ENCODE measurements at regions not wholly inside any gene's neighbourhood (a gene's known extent, or its start where the extent isn't known, plus 50 kb on each side); places are given as distances from the start of the nearest gene placed in this dataset.
"Not testable (repeated sequence)": the region's sequence is repeated elsewhere in the genome, so short reads cannot be mapped to it uniquely, and the experiment has no call there.

- Histone ChIP-seq H3K36me3 (no peaks in the 10 kb centered on the region), H3K9me3 (no peaks in the 10 kb centered on the region), H3K4me3 (no peak overlapping the region), H3K27me3 (peaks cover 0 to 30% (median 0%) of the 10 kb centered on the region in 4 donors), H3K4me1 (peaks cover 0 to 11% (median 3%) of the 10 kb centered on the region in 3 donors), H3K27ac (no peak overlapping the region)
- TF ChIP-seq POLR2A (IDR thresholded peaks at IDR 0.05), result no peak
- TF ChIP-seq, protein P1, sequence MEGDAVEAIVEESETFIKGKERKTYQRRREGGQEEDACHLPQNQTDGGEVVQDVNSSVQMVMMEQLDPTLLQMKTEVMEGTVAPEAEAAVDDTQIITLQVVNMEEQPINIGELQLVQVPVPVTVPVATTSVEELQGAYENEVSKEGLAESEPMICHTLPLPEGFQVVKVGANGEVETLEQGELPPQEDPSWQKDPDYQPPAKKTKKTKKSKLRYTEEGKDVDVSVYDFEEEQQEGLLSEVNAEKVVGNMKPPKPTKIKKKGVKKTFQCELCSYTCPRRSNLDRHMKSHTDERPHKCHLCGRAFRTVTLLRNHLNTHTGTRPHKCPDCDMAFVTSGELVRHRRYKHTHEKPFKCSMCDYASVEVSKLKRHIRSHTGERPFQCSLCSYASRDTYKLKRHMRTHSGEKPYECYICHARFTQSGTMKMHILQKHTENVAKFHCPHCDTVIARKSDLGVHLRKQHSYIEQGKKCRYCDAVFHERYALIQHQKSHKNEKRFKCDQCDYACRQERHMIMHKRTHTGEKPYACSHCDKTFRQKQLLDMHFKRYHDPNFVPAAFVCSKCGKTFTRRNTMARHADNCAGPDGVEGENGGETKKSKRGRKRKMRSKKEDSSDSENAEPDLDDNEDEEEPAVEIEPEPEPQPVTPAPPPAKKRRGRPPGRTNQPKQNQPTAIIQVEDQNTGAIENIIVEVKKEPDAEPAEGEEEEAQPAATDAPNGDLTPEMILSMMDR (IDR thresholded peaks at IDR 0.05), result no peak
- DNase-seq, result no peak
- 93% methylated on average over 3 to 4 of the region's 4 CpGs for WGBS, 2 donors
- intact Hi-C loops (cut with DNase I), result no loop called here
Observed at GRCh38 chr6:27776504-27776903, 135.7 kb downstream of the OR2B2 start.

DNA sequence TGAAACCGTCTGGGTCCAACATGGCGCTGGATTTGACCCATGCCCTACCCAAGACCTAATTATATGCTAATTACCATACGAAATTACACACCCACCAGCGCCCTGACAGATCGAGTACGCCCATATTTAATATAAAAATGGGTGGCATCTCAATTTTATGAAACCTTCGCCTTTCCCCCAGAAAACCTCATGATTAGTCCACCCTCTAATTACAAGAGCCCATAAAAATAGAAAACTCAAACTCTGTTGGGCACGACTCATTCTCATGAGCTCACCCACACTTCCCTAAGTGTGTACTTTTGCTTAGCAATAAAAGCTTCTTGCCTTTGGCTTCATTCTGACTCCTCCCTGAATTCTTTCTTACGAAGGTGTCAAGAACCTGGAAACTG, 136.4 kb downstream of the OR2B2 start:
- Histone ChIP-seq H3K4me1 (peaks cover 0 to 11% (median 3%) of the 10 kb centered on the region in 3 donors), H3K27me3 (peaks cover 0 to 37% (median 0%) of the 10 kb centered on the region in 4 donors), H3K9me3 (no peaks in the 10 kb centered on the region), H3K27ac (no peak overlapping the region), H3K36me3 (no peaks in the 10 kb centered on the region), H3K4me3 (no peak overlapping the region)
- no peak for DNase-seq
- WGBS, 2 donors, result 80 to 90% methylated on average over 8 to 9 of the region's 9 CpGs
- intact Hi-C loops (cut with DNase I), result no loop called here
- TF ChIP-seq POLR2A (IDR thresholded peaks at IDR 0.05), result no peak
- TF ChIP-seq, protein P1 (IDR thresholded peaks at IDR 0.05), result no peak

DNA sequence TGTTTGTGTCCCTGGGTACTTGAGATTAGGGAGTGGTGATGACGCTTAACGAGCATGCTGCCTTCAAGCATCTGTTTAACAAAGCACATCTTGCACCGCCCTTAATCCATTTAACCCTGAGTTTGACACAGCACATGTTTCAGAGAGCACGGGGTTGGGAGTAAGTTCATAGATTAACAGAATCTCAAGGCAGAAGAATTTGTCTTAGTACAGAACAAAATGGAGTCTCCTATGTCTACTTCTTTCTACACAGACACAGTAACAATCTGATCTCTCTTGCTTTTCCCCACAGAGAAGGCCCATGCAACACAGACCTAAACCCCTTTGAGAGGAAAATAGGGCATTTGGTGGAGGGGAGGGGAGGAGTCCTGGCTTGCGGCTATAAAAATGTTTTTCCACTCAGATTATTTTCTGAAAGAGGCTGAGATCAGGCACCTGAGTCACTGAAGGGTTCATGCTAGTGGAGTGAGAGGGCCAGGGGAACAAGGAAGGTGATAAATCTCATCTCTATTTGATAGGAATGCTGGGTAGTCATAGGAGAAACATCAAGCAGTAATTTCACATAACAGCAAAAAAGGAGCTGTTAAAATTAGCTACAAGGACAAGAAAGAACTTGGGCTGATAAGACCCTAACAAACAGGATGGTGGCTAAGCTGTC, 136.9 kb downstream of the OR2B2 start:
- H3K4me3 ChIP-seq; H3K27ac ChIP-seq; DNase-seq; intact Hi-C loops (cut with DNase I); H3K36me3 ChIP-seq; H3K9me3 ChIP-seq: not testable (repeated sequence)
- WGBS, 2 donors, result 70 to 91% methylated on average over 4 to 5 of the region's 5 CpGs
- peaks cover 0 to 41% (median 0%) of the 10 kb centered on the region in 4 donors for H3K27me3 ChIP-seq
- H3K4me1 ChIP-seq, result peaks cover 0 to 11% (median 3%) of the 10 kb centered on the region in 3 donors

GRCh38 chr6:27774264-27774600, 138.0 kb downstream of the OR2B2 start:
- H3K36me3 ChIP-seq; H3K9me3 ChIP-seq; H3K27ac ChIP-seq; DNase-seq; H3K4me3 ChIP-seq; intact Hi-C loops (cut with DNase I): not testable (repeated sequence)
- Histone ChIP-seq H3K4me1 (peaks cover 0 to 11% (median 3%) of the 10 kb centered on the region in 3 donors), H3K27me3 (peaks cover 0 to 51% (median 0%) of the 10 kb centered on the region in 4 donors)
- WGBS, 2 donors, result 83 to 88% methylated on average over 8 of the region's 8 CpGs

- WGBS, 2 donors, result 68 to 81% methylated on average over 7 to 10 of the region's 10 CpGs
- intact Hi-C loops (cut with DNase I); H3K36me3 ChIP-seq; H3K27ac ChIP-seq; H3K9me3 ChIP-seq; H3K4me3 ChIP-seq; DNase-seq: not testable (repeated sequence)
- peaks cover 0 to 57% (median 0%) of the 10 kb centered on the region in 4 donors for H3K27me3 ChIP-seq
- H3K4me1 ChIP-seq, result peaks cover 0 to 11% (median 3%) of the 10 kb centered on the region in 3 donors
Observed at GRCh38 chr6:27773542-27774263, 138.5 kb downstream of the OR2B2 start.

GRCh38 chr6:27772261-27773001, 139.8 kb downstream of the OR2B2 start:
- WGBS, 2 donors, result 11 to 33% methylated on average over 12 to 32 of the region's 33 CpGs
- Histone ChIP-seq H3K36me3 (no peaks in the 10 kb centered on the region), H3K27ac (no peak overlapping the region), H3K4me1 (peaks cover 0 to 11% (median 3%) of the 10 kb centered on the region in 3 donors), H3K27me3 (peaks cover 0 to 66% (median 0%) of the 10 kb centered on the region in 4 donors), H3K4me3 (peak overlapping the region in 3 of 4 donors; percentile 8 to 37 (median 13)), H3K9me3 (no peaks in the 10 kb centered on the region)
- peak; percentile 38 for DNase-seq
- intact Hi-C loops (cut with DNase I), result no loop called here
- TF ChIP-seq, protein P1 (IDR thresholded peaks at IDR 0.05), result peak; percentile 86 to 94 (median 94)
- TF ChIP-seq POLR2A (IDR thresholded peaks at IDR 0.05), result no peak

Data from esophagus squamous epithelium (tissue), 5 donors.